ENCODE measurements at regions not wholly inside any gene's neighbourhood (a gene's known extent, or its start where the extent isn't known, plus 50 kb on each side); places are given as distances from the start of the nearest gene placed in this dataset.

DNA sequence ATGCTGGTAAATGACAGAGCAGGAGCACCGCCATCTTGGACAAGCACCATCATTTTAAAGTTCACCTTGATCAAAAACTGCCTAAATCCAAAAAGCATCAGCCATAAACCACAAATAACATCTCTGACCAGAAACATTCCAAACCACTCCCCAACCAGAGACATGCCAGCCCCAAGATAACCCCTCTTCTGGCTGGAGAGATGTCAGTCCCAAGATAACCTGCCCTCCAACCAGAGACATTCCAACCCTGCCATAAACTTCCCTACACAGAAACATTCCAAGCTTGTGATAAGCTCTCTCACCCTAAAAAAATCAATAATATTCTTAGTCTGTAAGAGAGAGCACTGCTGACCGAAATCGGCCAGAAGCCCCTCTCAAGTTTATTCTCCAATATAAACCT lies 659.3 kb downstream of the XPNPEP1 start:
- TF ChIP-seq, protein P1, sequence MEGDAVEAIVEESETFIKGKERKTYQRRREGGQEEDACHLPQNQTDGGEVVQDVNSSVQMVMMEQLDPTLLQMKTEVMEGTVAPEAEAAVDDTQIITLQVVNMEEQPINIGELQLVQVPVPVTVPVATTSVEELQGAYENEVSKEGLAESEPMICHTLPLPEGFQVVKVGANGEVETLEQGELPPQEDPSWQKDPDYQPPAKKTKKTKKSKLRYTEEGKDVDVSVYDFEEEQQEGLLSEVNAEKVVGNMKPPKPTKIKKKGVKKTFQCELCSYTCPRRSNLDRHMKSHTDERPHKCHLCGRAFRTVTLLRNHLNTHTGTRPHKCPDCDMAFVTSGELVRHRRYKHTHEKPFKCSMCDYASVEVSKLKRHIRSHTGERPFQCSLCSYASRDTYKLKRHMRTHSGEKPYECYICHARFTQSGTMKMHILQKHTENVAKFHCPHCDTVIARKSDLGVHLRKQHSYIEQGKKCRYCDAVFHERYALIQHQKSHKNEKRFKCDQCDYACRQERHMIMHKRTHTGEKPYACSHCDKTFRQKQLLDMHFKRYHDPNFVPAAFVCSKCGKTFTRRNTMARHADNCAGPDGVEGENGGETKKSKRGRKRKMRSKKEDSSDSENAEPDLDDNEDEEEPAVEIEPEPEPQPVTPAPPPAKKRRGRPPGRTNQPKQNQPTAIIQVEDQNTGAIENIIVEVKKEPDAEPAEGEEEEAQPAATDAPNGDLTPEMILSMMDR (conservative IDR thresholded peaks at IDR 0.05; ENCODE audit: low read depth, low read length), result no peak
- no peak for TF ChIP-seq EZH2 (IDR thresholded peaks at IDR 0.05; ENCODE audit: low read length, unreplicated experiment)
